GM18907 (cell line): ENCODE measurements at regions not wholly inside any gene's neighbourhood (a gene's known extent, or its start where the extent isn't known, plus 50 kb on each side); places are given as distances from the start of the nearest gene placed in this dataset.
A peak's percentile ranks its signal among the peaks of the same experiment; 100 is the strongest.

Experiments
- ATAC-seq: cut with Tn5 transposase; IDR thresholded peaks from one replicate; pipeline ENCODE4 v1.9.1; 2021; ENCODE audit warnings: mild to moderate bottlenecking, moderate library complexity; ENCODE audit not compliant: unreplicated experiment

GRCh38 chr6:112697265-112697664 lies 350.1 kb downstream of the RFPL4B start:
- no peak for ATAC-seq

- ATAC-seq, result no peak
Observed at GRCh38 chr6:112701201-112701600, 354.1 kb downstream of the RFPL4B start.

- no peak for ATAC-seq
Observed at GRCh38 chr6:112710710-112711109, 363.6 kb downstream of the RFPL4B start.

GRCh38 chr6:112713402-112713801 lies 366.3 kb downstream of the RFPL4B start:
- ATAC-seq, result no peak

DNA sequence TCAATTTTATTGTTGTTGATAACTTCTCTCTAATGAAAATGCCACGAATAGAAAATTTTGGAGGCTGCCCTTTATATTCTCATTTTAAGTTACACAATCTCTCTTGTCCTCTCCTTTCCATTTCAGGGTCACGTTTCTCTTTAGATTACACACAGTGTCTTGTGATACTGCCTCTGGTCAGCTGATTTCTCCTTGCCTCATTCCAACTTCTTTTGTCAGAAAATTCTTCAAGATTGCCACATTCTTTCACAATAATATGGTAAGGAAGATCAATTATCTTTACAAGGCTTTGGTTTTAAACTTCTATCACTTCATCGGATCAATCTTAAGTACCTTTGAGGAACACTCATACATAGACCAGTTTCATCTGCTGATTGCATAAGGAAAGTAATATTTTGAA lies 370.3 kb downstream of the RFPL4B start:
- ATAC-seq, result no peak

GRCh38 chr6:112717856-112718255 lies 370.7 kb downstream of the RFPL4B start:
- ATAC-seq, result no peak

DNA sequence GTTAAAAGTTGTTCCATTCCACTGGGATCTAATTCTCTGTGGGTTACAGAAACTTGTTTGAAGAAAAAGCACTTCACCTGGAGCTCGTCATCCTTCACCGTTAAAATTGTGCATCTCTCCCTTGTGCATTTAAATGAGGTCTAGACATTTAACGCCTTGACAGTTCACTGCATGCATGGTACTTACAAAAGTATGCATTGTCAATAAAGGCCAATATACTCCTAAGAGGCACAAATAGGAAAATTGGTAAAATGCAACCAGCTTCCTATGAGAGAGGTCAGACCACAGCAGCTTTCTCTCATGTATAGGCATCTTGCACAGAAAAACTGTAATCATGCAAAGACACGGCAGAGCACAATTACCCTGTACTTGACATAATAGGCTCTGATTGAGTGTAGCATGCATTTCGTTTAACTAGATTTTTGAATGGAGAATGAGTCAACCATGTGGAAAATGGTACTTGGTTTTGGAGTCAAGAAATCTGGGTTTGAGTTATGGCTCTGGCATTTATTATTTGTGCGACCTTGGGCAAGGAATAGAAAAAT lies 378.5 kb downstream of the RFPL4B start:
- ATAC-seq, result no peak

GRCh38 chr6:112735129-112735528 lies 388.0 kb downstream of the RFPL4B start:
- ATAC-seq, result no peak

- no peak for ATAC-seq
Observed at GRCh38 chr6:112739766-112740165, 392.6 kb downstream of the RFPL4B start.

DNA sequence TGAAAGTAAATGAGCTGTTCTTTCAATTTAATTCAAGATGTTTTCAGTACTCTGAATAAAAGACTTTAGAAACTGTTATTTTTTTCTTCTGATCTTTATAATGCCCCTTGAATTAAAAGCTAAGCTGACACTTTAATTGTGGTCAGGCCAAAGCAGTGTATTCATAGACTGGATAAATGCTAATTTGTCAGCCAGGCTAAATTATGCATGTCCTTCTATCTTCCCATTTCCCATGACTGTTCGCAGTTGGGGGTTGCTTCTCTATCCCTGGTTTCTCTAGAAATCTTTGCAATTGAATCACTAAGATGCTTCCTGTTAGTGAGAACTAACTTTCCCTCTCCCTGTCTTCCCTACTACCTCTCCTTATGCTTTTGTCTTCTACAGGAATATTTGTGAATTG lies 396.2 kb downstream of the RFPL4B start:
- no peak for ATAC-seq

- no peak for ATAC-seq
Observed at GRCh38 chr6:112744827-112745226, 397.7 kb downstream of the RFPL4B start.

DNA sequence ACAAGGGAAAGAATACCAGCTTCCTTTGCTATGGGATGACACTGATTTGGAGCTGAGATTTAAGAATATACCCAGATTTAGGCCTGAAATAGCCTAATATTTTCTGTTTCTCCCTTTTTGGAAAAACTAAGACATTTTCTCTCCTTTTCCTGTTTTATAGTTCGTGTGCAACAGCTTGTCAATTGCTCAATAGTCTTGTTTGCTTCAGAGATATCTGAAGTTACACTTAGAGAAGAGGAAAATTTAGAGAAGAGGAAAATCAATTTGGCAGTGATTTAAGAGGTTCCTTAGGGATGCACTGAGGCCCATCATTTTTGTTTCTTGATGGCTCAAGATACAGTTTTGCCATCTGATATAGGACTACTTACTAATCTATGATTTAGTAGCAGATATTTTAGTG lies 398.6 kb downstream of the RFPL4B start:
- no peak for ATAC-seq

GRCh38 chr6:112749673-112750072 lies 402.5 kb downstream of the RFPL4B start:
- no peak for ATAC-seq

DNA sequence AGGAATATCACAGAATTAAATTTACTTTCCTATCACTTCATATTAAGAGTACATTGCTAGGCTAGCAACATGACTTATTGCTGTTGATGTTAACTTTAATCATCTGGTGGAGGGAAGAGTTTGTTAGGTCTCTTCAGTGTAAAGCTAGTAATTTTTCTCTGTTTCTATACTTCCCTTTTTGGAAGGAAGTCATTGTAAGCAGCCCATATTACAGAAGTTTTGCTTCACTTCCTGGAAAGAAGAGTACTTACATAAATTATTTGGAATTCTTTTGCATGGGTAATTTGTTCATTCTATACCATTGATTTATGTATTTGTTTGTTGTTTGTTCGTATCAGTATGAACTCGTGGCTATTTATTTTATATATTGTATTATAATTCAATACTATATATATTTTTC lies 405.2 kb downstream of the RFPL4B start:
- ATAC-seq, result no peak

DNA sequence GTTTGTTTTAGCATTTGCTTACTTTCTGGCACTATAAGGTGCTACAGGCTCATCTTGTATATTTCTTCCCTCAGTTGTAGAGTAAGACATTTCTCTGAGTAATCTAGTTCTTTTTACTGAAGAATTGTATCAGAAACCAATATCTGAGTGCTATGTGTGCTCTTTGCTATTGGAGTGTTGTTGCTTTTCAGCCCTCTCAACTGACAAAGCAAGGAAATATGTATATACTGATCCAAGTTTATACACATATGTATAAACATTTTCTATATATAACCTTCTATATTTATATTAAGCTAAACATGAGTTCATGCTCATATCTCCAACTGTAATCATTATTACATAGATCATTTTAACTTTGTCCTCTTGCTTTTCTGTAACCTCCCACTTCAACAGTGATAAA lies 405.7 kb downstream of the RFPL4B start:
- ATAC-seq, result no peak

DNA sequence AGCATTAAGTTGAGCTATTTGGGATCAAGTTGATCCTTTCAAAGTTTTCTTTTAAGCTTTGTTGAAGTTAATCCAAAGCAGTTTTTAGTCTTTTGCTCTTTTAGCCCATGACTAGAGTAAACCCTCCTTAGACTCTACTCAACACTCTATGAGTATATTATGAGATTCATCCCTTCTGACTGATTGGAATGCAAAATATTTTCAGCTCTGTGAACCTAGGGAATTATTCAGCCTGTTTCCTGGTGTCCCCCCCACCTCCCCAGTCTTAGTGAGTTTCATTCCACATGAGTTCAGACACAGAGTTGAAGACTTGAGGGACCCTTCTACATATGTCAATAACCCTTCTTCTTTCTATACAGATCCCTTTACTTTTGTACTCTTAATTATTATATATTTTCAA lies 413.7 kb downstream of the RFPL4B start:
- ATAC-seq, result no peak

- ATAC-seq, result no peak
Observed at GRCh38 chr6:112761740-112762139, 414.6 kb downstream of the RFPL4B start.

DNA sequence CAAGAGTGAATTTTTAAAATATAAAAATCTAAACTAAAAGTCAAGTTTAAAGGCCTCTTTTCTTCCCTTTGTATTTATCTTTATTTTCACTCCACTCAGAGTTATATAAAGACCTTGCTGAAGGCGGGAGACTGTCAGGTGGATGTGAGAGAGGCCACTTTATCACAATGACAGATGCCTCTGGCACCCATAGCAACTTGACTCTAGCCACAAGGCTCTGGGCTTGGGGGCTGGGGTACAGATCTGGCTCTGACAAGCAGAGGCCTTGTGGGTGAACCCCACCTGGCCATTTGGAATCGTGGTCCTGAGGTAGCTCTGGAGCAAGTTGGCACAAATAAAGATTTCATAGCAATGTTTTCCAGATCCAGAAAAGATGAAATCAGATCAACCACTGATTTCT lies 417.2 kb downstream of the RFPL4B start:
- no peak for ATAC-seq

- no peak for ATAC-seq
Observed at GRCh38 chr6:112770308-112770707, 423.2 kb downstream of the RFPL4B start.

- ATAC-seq, result no peak
Observed at GRCh38 chr6:112773187-112773586, 426.1 kb downstream of the RFPL4B start.

DNA sequence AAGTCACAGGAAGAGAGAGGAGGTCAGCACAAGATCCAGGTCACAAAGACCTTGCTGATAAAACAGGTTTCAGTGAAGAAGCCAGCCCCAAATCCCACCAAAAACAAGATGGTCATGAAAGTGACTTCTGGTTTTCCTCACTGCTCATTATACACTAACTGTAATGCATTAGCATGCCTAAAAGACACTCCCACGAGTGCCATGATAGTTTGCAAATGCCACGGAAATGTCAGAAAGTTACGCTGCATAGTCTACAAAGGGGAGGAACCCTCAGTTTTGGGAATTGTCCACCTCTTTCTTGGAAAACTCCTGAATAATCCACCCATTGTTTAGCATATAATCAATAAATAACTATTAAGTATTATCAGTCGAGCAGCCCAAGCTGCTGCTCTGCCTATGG lies 427.2 kb downstream of the RFPL4B start:
- no peak for ATAC-seq

DNA sequence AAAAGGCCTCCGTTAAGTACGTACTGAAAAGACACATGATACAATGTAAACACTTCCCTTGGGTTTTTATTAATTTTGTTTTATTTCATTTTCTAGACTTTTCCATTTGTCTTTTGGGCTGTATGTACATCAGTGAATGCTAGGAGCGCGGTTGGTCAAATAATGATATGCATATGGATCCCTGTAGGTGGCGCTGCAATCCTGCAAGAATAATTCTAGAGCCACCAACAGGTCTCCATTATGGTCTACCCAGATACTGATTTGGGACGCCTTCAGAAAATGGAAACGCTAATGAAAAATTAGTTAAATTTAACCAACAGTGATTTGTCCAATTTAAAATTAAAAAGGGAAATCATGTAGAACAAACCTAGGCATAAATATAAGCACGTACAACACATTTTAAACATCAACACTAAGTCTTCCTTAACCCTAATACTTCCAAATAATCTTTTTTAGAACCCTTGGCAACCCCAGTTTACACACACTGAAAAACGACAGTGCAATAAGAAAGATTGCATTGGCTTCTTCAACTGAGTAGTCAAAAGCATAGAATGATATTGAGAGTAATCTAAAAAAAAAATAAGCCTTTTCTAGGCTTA lies 433.5 kb downstream of the RFPL4B start:
- ATAC-seq, result peak; percentile 98

DNA sequence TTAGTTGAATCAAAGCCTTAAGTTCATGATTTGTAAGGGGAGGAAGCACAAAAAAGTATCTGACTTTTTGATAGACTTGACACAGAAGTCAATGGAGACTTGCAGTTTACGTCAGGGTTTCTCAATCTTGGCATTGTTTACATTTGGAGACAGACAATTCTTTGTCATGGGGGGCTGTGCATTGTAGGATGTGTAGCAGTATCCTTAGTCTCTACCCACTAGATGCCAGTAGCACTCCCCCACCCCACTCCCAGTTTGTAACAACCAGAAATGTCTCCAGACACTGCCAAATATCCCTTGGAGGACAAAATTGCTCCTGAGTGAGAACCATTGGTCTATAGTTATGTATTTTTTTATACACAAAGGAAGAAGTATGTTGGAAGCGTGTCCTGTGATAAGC lies 434.1 kb downstream of the RFPL4B start:
- ATAC-seq, result no peak
